ENCODE measurements at regions not wholly inside any gene's neighbourhood (a gene's known extent, or its start where the extent isn't known, plus 50 kb on each side); places are given as distances from the start of the nearest gene placed in this dataset.

GRCh38 chr2:134132490-134132857 lies 121.4 kb upstream of the MGAT5 start:
- CTCF ChIA-PET = no interaction called here
- peaks cover 65 to 86% (median 82%) of the 10 kb centered on the region in 3 donors for H3K4me1 Mint-ChIP-seq
- no peak overlapping the region for H3K27ac Mint-ChIP-seq

DNA sequence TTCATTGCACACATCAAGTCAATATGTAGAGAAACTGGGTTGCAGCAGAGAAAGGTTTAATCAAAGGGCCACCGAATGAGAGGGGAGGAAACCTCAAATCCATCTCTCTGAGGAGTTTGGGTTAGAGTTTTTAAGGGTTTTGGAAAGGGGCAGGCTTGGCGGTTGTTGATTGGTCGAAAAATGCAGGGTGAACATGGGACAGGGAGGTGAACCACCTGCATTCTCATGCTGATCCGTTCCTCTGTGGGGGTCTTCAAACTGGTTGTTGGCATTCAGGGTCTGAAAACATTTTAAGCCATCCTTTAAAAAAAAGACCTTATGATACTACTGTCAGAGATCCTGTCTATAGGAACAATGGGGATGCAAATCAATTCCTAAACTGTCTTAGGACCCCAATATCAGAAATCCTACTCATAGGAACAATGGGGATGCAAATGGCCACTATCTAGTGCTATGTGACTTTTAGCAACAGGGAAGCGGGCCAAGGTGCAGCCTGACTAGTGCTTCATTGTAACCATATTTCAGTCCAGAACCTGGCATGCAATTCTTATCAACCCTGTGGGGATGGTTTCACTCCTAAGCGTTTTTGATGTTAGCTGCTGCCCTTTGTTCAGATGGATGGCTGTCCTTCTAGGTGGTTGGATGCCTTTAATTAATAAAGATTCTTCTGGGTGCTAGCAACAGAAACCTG lies 120.1 kb upstream of the MGAT5 start:
- Mint-ChIP-seq H3K4me3 (no peak overlapping the region), H3K4me1 (peaks cover 68 to 87% (median 84%) of the 10 kb centered on the region in 3 donors), H3K27ac (peak overlapping the region in 1 of 2 donors; percentile 35), H3K27me3 (no peaks in the 10 kb centered on the region), H3K36me3 (peaks cover 23% of the 10 kb centered on the region), H3K9me3 (no peaks in the 10 kb centered on the region)
- Histone ChIP-seq H3K36me3 (ENCODE audit: control insufficient read depth in 2 of 2, extremely low read depth in 1 of 2, insufficient read depth in 1 of 2, low read length in 1 of 2) (peaks cover 5 to 12% of the 10 kb centered on the region in 2 donors), H3K27me3 (replicated peaks in 1 of 2; ENCODE audit: control insufficient read depth in 2 of 2, extremely low read depth in 1 of 2, insufficient read depth in 2 of 2, low read length in 1 of 2) (no peaks in the 10 kb centered on the region), H3K4me1 (ENCODE audit: control insufficient read depth in 1 of 2, extremely low read depth in 1 of 2, insufficient read depth in 2 of 2, low read length in 2 of 2) (peaks cover 15 to 19% of the 10 kb centered on the region in 2 experiments), H3K9me3 (no peaks in the 10 kb centered on the region), H3K27ac (ENCODE audit: low read length) (no peak overlapping the region), H3K4me3 (ENCODE audit: control insufficient read depth in 1 of 2, extremely low read depth in 1 of 2, low read length in 1 of 2) (no peak overlapping the region)
- ATAC-seq (replicated peaks in 1 of 4) (no peak), DNase-seq (no peak)
- ChIA-PET CTCF (interaction anchor here in 1 of 2 donors (0.5 kb wide), 1 partner anchor 317 kb away, joined by 3 read pairs; no protein-coding TSS in a partner anchor), POLR2A (no interaction called here)
- WGBS (ENCODE audit: insufficient coverage) = 86% methylated on average over 3 of the region's 6 CpGs

More at GRCh38 chr2:134132490-134132857, 121.4 kb upstream of the MGAT5 start:
- no peak overlapping the region for H3K4me3 Mint-ChIP-seq
- ATAC-seq (replicated peaks in 1 of 4) (no peak), DNase-seq (no peak)
- H3K27ac ChIP-seq (ENCODE audit: low read length) = no peak overlapping the region
- WGBS (ENCODE audit: insufficient coverage) = no CpG with 5 or more reads among the region's 3 CpGs
- H3K36me3 ChIP-seq (ENCODE audit: control insufficient read depth in 2 of 2, extremely low read depth in 1 of 2, insufficient read depth in 1 of 2, low read length in 1 of 2) = peaks cover 5 to 12% of the 10 kb centered on the region in 2 donors
- H3K27me3 Mint-ChIP-seq = no peaks in the 10 kb centered on the region
- peaks cover 12 to 27% of the 10 kb centered on the region in 2 experiments for H3K4me1 ChIP-seq (ENCODE audit: control insufficient read depth in 1 of 2, extremely low read depth in 1 of 2, insufficient read depth in 2 of 2, low read length in 2 of 2)
- no peaks in the 10 kb centered on the region for H3K9me3 Mint-ChIP-seq
- no peaks in the 10 kb centered on the region for H3K27me3 ChIP-seq (replicated peaks in 1 of 2; ENCODE audit: control insufficient read depth in 2 of 2, extremely low read depth in 1 of 2, insufficient read depth in 2 of 2, low read length in 1 of 2)
- no peaks in the 10 kb centered on the region for H3K9me3 ChIP-seq
- peaks cover 23% of the 10 kb centered on the region for H3K36me3 Mint-ChIP-seq
- no peak overlapping the region for H3K4me3 ChIP-seq (ENCODE audit: control insufficient read depth in 1 of 2, extremely low read depth in 1 of 2, low read length in 1 of 2)
- POLR2A ChIA-PET = no interaction called here

DNA sequence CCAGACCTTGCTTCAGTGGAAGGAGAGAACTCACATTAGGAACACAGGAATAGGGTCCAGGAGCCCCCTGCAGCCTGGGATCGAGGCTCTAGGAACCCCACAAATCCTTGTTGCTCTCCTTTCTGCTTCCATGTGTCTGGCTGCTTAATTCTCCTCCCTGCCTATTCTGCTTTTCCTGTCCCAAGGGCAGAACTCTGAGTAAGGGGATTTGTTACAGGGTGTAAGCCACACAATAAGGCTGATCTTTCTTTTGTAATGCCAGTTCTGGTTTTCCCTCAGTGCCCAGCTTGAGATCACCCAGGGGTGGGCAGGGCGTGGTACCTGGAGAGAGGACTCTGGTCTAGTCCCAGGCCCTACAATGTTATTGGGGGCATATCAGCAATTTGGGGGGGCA lies 119.6 kb upstream of the MGAT5 start:
- ChIA-PET CTCF (no interaction called here), POLR2A (no interaction called here)
- H3K9me3 Mint-ChIP-seq = no peaks in the 10 kb centered on the region
- peaks cover 15 to 17% of the 10 kb centered on the region in 2 experiments for H3K4me1 ChIP-seq (ENCODE audit: control insufficient read depth in 1 of 2, extremely low read depth in 1 of 2, insufficient read depth in 2 of 2, low read length in 2 of 2)
- H3K4me1 Mint-ChIP-seq = peaks cover 68 to 87% (median 84%) of the 10 kb centered on the region in 3 donors
- no peak overlapping the region for H3K27ac Mint-ChIP-seq
- 100% methylated on average over 1 of the region's 2 CpGs for WGBS (ENCODE audit: insufficient coverage)
- H3K27me3 ChIP-seq (replicated peaks in 1 of 2; ENCODE audit: control insufficient read depth in 2 of 2, extremely low read depth in 1 of 2, insufficient read depth in 2 of 2, low read length in 1 of 2) = no peaks in the 10 kb centered on the region
- H3K9me3 ChIP-seq = no peaks in the 10 kb centered on the region
- no peak for ATAC-seq (replicated peaks in 1 of 4)
- no peaks in the 10 kb centered on the region for H3K27me3 Mint-ChIP-seq
- no peak for DNase-seq
- no peak overlapping the region for H3K27ac ChIP-seq (ENCODE audit: low read length)
- no peak overlapping the region for H3K4me3 ChIP-seq (ENCODE audit: control insufficient read depth in 1 of 2, extremely low read depth in 1 of 2, low read length in 1 of 2)
- peaks cover 5 to 12% of the 10 kb centered on the region in 2 donors for H3K36me3 ChIP-seq (ENCODE audit: control insufficient read depth in 2 of 2, extremely low read depth in 1 of 2, insufficient read depth in 1 of 2, low read length in 1 of 2)
- H3K4me3 Mint-ChIP-seq = no peak overlapping the region
- H3K36me3 Mint-ChIP-seq = peaks cover 23% of the 10 kb centered on the region

- Histone ChIP-seq H3K4me1 (ENCODE audit: control insufficient read depth in 1 of 2, extremely low read depth in 1 of 2, insufficient read depth in 2 of 2, low read length in 2 of 2) (peaks cover 15 to 20% of the 10 kb centered on the region in 2 experiments), H3K27me3 (replicated peaks in 1 of 2; ENCODE audit: control insufficient read depth in 2 of 2, extremely low read depth in 1 of 2, insufficient read depth in 2 of 2, low read length in 1 of 2) (no peaks in the 10 kb centered on the region), H3K9me3 (no peaks in the 10 kb centered on the region), H3K36me3 (ENCODE audit: control insufficient read depth in 2 of 2, extremely low read depth in 1 of 2, insufficient read depth in 1 of 2, low read length in 1 of 2) (peaks cover 5 to 12% of the 10 kb centered on the region in 2 donors), H3K4me3 (ENCODE audit: control insufficient read depth in 1 of 2, extremely low read depth in 1 of 2, low read length in 1 of 2) (no peak overlapping the region), H3K27ac (ENCODE audit: low read length) (no peak overlapping the region)
- ChIA-PET POLR2A (no interaction called here), CTCF (no interaction called here)
- Mint-ChIP-seq H3K4me1 (peaks cover 71 to 88% (median 87%) of the 10 kb centered on the region in 3 donors), H3K27ac (no peak overlapping the region), H3K27me3 (no peaks in the 10 kb centered on the region), H3K36me3 (peaks cover 23% of the 10 kb centered on the region), H3K4me3 (peak overlapping the region in 1 of 3 donors; percentile 30), H3K9me3 (no peaks in the 10 kb centered on the region)
- DNase-seq (no peak), ATAC-seq (replicated peaks in 1 of 4) (no peak)
- WGBS (ENCODE audit: insufficient coverage) = no CpG with 5 or more reads among the region's 3 CpGs
Measured at GRCh38 chr2:134134827-134135226, 119.0 kb upstream of the MGAT5 start.

DNA sequence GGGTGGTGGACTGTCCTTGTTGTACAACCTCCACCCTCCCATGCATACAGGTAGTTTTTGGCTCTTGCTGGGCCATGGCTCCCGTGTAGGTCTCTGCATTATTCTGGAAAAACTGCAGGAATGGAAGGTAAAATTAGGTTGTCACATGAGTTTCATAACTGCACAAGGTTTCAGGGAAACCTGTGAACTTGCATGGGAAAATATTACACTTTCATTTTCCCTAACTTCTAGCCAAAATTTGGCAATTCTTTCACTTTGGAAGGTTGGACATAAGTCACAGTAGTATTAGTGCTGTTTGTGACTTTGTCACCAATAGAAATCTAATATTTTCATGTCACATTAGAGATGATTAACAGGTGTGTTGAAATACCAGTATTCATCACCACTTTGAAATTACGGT lies 118.1 kb upstream of the MGAT5 start:
- no peak overlapping the region for H3K27ac ChIP-seq (ENCODE audit: low read length)
- CTCF ChIA-PET = no interaction called here
- Mint-ChIP-seq H3K9me3 (no peaks in the 10 kb centered on the region), H3K4me3 (peak overlapping the region in 1 of 3 donors; percentile 30), H3K27me3 (no peaks in the 10 kb centered on the region), H3K27ac (peak overlapping the region in 1 of 2 donors; percentile 41), H3K4me1 (peaks cover 81 to 94% (median 92%) of the 10 kb centered on the region in 3 donors), H3K36me3 (peaks cover 21% of the 10 kb centered on the region)
- no peak for DNase-seq
- ATAC-seq (replicated peaks in 1 of 4) = no peak
- no peaks in the 10 kb centered on the region for H3K9me3 ChIP-seq
- H3K27me3 ChIP-seq (replicated peaks in 1 of 2; ENCODE audit: control insufficient read depth in 2 of 2, extremely low read depth in 1 of 2, insufficient read depth in 2 of 2, low read length in 1 of 2) = no peaks in the 10 kb centered on the region
- H3K4me3 ChIP-seq (ENCODE audit: control insufficient read depth in 1 of 2, extremely low read depth in 1 of 2, low read length in 1 of 2) = no peak overlapping the region
- H3K4me1 ChIP-seq (ENCODE audit: control insufficient read depth in 1 of 2, extremely low read depth in 1 of 2, insufficient read depth in 2 of 2, low read length in 2 of 2) = peaks cover 16 to 26% of the 10 kb centered on the region in 2 experiments
- POLR2A ChIA-PET = interaction anchor here in 1 of 2 donors (0.6 kb wide), 1 partner anchor 124 kb away, joined by 5 read pairs; no protein-coding TSS in a partner anchor
- peaks cover 9 to 12% of the 10 kb centered on the region in 2 donors for H3K36me3 ChIP-seq (ENCODE audit: control insufficient read depth in 2 of 2, extremely low read depth in 1 of 2, insufficient read depth in 1 of 2, low read length in 1 of 2)
- WGBS (ENCODE audit: insufficient coverage) = no CpG with 5 or more reads among the region's 2 CpGs

DNA sequence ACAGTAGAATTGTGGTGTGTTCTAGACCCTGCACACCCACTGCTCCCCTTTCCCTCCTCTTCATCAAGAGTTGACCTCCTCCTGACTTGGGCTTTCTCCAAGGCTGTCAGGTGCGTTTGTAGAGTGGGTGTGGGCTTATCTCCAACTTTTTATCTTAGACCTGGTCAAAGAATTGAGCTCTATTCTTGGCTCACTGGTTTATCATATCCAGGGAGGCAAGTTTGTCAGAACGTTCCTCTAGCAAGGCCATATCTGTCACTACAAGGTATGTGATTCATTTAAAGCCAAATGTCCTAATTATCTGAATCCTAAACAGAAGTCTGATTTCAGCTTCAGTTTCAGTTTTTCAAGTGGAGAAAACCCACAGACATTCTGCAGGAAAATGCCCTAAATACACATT lies 117.1 kb upstream of the MGAT5 start:
- peak overlapping the region; percentile 11 to 65 (median 32) for H3K4me3 Mint-ChIP-seq
- Histone ChIP-seq H3K4me3 (ENCODE audit: control insufficient read depth in 1 of 2, extremely low read depth in 1 of 2, low read length in 1 of 2) (peak overlapping the region in 1 of 2 donors; percentile 42), H3K27ac (ENCODE audit: low read length) (no peak overlapping the region), H3K36me3 (ENCODE audit: control insufficient read depth in 2 of 2, extremely low read depth in 1 of 2, insufficient read depth in 1 of 2, low read length in 1 of 2) (peaks cover 4 to 5% of the 10 kb centered on the region in 2 donors), H3K27me3 (replicated peaks in 1 of 2; ENCODE audit: control insufficient read depth in 2 of 2, extremely low read depth in 1 of 2, insufficient read depth in 2 of 2, low read length in 1 of 2) (no peaks in the 10 kb centered on the region), H3K4me1 (ENCODE audit: control insufficient read depth in 1 of 2, extremely low read depth in 1 of 2, insufficient read depth in 2 of 2, low read length in 2 of 2) (peaks cover 16 to 30% of the 10 kb centered on the region in 2 experiments), H3K9me3 (no peaks in the 10 kb centered on the region)
- H3K4me1 Mint-ChIP-seq = peaks cover 88 to 95% (median 94%) of the 10 kb centered on the region in 3 donors
- ChIA-PET CTCF (interaction anchor here in 1 of 2 donors (1.4 kb wide), 1 partner anchor 71 kb away, joined by 5 read pairs; no protein-coding TSS in a partner anchor), POLR2A (interaction anchor here in 1 of 2 donors (0.6 kb wide), 1 partner anchor 124 kb away, joined by 5 read pairs; no protein-coding TSS in a partner anchor)
- H3K36me3 Mint-ChIP-seq = peaks cover 18% of the 10 kb centered on the region
- DNase-seq (no peak), ATAC-seq (replicated peaks in 1 of 4) (no peak)
- H3K27ac Mint-ChIP-seq = peak overlapping the region; percentile 80 to 81
- no CpG with 5 or more reads among the region's 2 CpGs for WGBS (ENCODE audit: insufficient coverage)
- no peaks in the 10 kb centered on the region for H3K9me3 Mint-ChIP-seq
- no peaks in the 10 kb centered on the region for H3K27me3 Mint-ChIP-seq

Data from T-cell (primary cell).